HG03103 (cell line): ENCODE measurements at regions not wholly inside any gene's neighbourhood (a gene's known extent, or its start where the extent isn't known, plus 50 kb on each side); places are given as distances from the start of the nearest gene placed in this dataset.
"Not testable (repeated sequence)": the region's sequence is repeated elsewhere in the genome, so short reads cannot be mapped to it uniquely, and the experiment has no call there.

Experiments
- ATAC-seq: cut with Tn5 transposase; IDR thresholded peaks from one replicate; pipeline ENCODE4 v1.9.1; 2021; ENCODE audit warnings: low read depth; ENCODE audit not compliant: unreplicated experiment

DNA sequence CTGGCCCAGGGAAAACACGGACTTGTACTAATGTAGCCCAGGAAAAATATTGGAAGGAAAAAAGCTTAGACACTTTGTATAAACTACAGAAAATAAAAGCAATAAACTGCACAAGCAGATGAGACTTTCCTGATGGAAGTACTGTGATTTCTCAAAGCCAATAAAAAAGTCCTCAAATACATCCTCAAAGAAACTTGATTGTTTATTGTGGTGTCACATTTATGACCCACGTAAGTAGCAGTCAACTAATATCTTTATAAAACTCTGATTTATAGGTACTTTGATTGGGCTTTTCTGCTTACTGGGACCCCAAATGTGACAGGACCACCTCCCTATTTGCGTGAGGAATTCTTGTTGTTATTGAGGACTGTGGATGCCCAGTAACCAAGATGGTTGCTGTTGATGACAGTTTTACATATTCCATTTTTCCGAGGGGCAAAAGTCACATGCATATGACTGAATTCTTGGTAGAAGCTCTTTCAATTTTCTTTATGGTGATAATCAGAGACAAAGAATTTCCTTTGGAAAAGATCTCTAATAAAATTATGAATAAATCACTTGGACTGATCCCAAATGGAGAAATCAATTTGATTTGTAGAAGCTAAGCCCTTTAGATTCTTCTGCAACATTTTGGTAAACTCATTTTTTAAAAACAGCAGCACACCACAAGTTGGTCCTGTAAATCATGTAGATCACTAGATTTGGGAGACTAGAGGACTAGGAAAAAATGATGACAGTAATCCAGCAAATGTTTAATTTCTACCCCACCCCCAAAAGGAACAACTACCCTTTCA is 159.0 kb upstream of the TSC22D2 start:
- no peak for ATAC-seq

DNA sequence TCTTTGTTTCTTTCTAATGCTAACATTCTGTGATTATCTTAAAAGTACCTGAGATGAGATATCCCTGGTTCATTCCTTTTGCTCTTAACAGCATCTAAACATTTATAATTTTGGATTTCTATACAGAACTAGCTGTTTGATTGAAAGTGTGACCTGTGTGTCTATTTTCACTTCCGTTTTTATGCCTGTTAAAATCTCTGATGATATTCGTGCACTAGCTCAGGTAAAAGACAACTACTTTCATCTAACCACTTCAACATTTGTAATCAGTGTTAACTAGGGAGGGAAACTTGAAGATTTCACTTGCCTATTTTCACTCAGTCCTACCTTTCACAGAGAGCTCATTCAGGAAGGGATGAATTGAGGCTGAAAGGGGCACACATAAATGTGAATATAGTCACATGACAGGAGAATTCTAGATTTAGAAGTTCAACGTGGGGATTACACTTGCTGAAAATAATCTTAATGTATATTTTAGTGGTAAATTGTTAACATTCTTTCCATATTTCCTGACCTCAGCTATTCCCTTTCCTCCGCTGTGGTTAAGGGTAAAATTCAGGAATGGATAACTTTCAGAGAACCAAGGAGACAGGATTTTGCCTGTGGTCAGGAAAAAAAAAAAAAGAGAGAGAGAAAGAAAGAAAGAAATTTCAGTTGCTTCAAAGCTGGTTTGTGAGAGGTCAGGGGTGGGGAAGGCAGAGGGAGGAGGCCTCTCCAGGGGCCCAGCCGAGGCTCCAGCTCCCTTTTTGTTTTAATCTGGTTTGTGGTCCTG is 159.8 kb upstream of the TSC22D2 start:
- ATAC-seq = no peak

DNA sequence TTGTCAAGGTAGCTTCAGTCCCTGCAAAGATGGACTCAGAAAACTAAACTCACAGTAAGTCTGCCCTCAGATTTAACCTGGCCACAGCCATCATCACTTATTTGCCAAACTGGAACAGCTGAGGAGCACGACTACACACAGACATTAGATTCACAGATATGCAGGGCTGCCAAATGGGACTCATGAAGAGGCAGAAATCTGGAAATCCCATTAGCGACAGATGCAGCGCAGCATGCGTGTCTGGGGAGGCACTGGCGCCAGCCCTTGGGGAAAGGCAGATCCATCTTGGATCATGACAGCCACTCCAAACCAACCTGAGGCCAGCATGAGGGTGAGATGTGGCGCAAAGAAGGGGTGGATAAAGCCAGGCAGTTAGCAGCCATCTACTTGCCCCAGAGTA is 160.7 kb upstream of the TSC22D2 start:
- no peak for ATAC-seq

DNA sequence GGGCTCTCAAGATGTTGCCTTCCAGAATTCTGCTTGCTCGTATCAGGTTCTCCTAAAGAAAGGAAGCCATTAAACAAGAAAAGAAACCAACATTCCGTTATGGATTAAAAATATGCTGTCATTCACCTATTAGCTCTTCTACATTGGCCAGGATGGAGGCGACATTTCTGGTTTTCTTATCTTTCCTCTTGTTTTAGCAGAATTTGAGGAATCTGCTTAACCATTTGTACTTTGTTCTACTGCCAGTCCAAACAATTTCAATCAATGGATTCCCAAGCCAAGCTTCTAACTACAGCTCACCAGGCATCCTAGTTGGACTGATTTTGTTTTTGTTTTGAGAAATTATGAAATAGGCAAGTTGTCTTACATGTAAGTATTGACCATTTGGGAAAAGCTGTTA is 164.6 kb upstream of the TSC22D2 start:
- ATAC-seq = no peak

DNA sequence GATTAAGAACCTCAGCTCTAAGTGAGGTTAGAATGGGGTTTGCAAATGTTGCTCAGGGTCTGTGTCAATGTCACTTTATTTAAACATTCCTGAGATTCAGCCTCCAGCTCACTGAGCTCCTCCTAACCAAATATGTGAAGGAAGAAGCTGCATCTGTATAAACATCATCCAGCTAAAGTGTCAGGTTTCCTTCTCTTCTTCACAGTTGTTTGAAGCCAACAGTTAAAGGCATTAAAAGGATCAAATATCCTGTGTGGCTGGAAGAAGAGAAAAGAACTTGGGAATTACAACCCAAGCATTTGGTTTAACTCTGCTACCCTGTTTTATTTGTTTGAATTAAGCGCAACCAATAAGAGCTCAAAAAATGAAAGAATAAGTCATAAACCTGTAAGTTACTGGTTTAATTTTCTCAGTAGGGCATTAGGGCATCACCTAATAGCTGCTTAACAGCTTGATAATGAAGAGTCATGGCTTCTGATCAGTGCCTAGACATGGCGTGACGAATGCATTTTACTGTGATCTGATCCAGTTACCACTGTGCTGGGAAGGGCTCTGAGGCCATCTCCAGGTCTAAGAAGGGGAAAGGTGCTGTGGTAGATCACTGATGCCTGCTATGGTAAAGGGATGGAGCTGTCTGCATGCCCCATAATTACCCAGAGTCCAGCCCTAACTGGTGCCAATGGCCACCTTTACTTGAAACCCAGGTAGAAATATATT is 165.7 kb upstream of the TSC22D2 start:
- no peak for ATAC-seq

DNA sequence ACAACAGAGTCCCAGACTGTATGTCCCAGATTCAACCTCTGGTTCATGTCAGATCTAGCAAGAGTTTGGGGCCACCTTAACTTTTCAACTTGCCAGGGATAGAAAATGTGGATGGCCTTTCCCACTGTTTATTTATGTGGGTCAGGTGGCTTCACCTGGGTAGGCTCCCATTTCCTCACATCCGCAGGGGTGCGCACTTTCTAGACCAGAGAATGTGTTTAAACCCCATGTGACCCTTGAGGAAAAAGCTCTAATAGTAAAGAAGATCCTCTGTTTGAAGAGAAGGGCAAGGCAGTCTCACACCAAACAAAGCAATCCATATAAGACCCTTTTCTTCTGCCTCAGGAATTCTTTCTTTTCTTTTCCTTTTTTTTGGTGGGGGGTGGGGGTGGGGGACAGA is 167.2 kb upstream of the TSC22D2 start:
- no peak for ATAC-seq

DNA sequence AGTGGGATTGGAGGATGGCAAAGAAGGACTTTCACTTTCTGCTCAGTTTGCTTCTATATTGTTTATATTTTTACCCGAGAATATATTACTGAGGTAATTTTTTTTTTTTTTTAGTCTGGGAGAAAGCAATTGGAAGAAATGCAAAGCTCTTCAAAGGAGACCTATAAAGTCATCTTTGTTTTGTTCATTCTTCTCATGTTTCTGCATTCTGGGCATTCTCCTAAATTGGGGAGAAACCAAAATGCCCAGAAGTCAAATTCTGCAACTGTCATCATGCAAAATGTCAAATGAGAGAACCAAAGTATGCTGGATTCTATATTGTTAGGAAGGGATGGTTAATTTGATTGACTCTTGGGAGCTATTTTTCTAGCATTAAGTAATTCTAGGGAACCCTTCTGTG is 168.3 kb upstream of the TSC22D2 start:
- no peak for ATAC-seq

DNA sequence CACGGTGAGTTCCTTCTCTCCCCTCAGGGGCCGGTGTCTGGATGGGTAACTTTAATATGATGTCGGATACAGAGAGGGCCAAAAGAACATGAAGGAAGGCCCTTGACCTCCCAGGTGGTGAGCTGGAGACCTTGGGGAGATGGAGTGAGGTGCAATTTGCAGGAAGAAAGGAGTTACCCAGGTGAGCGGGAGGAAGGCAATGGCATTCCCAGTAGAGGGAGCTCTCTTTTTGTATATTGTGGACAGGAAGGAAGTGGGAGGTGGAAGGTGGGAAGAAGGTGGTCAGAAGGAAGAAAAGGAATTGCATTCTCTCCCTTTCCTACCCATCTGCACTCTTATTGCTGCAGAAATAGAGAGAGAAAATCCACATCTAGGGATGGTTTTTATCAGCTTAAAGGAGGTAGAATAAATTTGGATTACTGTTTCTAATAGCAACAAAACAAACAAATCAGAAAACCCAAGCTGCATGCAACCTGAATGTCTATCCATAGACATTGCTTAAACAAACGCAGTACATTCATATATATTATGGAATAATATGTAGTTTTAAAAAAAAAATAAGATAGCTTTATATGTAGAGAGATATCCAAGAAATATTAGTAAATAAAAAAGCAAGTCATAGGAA is 169.0 kb upstream of the TSC22D2 start:
- no peak for ATAC-seq

DNA sequence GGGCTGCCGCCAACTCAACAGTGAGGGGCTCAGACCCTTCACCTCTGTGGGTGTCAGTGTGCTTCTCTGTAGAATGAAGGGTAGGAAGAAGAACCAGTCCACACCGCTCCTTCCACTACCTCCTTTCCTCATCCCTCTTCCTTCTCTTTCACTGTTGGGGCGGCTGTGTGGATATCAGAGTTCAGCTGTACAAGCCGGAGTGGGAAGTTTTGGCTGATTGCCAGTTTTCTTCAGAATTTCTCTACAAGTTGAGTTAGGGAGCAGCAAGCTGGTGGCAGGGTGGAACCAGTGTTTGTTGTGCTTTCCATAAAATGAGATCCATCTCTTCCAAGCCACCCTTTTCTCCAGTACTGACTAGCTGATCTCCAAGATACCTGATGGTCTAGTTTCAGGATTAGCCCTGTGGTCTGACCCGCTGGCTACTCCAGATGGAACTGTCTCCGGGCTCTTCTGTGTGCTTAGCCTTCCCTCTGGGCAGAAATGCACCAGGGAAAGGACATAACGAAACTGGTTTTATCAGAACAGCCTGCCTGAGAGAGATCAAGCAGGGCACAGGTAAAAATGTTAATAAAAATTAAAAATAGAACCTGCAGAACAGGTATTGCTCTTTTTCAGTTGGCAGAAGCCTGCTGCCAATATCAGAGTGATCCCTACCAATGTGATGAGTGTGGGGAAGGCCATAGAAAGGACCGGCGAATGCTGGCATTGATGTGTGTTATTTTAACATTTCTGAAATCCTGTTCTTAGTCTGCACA is 169.9 kb upstream of the TSC22D2 start:
- ATAC-seq = no peak

DNA sequence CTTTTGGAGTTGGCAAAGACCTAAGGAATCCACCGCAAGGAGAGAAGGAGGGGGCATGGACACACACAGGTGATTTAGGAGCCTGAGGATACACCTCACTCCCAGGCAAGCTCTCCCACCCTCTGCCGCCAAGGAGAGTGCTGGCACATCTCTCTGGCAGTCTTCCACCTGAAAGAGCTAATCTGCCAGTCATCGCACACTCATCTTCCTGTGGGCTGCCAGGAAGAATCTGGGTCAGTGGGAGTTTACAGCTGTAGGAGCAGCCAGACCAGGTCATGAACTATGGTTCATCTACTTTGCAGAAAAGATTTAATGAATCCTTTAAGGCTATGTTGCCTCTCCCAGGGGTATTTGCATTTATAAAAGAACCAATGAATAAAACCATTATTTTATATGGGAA is 170.6 kb upstream of the TSC22D2 start:
- no peak for ATAC-seq

DNA sequence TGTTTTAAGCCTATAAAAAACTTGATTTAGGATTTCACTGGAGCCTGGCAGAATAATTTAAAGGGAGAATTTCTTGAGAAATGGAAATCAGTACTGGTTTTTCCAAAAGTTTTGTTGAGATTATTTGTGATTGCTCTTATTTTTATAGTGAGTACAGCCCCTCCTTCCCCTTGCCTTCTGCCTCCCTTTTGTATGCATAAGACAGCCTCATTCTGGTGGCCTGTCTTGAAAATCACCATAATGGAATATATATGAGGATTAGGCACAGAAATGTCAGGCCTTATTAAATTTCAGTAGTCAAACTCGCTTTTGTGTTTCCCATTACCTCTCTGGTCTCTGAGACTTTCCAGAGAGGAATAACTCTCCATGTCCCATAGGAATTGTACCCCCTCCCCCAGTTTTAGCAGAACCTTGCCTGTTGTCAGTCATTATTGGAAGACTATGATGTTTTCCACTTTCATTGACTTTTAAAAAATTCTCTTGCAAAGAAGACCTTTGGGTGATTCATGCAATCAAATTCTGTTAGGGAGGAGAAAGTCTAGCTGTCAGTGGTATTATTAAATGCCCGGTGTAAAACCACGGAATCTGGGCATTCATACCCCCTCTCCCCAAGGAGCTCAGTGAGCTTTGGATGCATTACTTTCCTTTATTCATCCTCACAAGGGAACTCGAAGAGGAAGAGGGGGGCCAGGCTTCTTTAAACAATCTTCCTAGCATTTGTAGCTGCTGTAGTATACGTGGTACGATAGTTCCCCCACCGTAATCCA is 171.6 kb upstream of the TSC22D2 start:
- no peak for ATAC-seq

DNA sequence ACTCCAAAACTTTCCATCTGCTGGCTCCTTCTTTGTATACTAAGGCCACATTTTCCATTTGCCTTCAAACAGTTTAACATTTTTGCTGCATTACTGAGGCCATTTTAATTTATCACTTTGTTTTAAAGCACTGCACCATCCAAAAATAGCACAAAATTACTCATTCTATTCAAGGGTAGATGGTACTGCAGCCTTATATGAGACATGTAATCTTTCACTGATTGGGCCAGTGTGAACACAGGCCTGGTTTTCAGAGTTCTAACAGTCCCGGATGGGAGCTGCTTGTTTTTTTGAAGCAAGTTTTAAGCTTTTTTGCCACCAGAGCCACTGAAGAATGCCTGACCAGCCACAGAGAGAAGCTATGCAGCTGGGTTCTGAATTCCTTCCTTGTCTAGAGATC is 172.3 kb upstream of the TSC22D2 start:
- no peak for ATAC-seq

DNA sequence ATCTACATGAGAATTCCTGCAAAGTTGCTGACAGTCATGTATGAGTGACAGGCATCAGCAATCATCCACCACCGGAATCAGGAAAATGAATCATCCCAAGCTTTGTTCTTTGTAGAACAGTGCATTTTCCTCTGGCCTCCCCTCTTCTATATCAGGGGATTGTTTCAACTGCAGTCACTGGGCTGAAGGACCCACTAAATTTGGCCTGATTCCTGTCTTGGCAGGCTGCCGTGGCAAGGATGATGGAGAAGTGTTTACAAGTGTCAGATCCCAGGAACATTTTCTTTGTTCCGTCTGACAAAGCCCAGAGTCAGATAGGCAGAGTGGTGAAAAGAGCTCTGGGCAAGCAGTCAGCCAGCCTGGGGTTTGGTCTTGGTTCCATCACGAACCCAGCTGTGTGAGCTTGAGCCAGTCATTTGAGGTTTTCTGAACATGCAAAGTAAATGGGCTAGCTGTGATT is 175.1 kb upstream of the TSC22D2 start:
- no peak for ATAC-seq

DNA sequence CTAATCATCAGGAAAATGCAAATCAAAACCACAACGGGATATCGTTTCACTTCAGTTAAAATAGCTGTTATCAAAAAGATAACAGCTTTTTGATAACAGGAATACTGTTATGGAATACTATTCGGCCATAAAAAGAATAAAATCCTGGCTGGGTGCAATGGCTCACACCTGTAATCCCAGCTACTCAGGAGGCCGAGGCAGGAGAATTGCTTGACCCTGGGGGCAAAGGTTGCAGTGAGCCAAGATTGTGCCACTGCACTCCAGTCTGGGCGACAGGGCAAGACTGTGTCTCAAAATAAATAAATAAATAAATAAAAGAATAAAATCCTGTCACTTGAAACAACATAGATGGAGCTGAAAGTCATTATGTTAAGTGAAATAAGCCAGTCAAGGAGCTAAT is 178.1 kb upstream of the TSC22D2 start:
- no peak for ATAC-seq

DNA sequence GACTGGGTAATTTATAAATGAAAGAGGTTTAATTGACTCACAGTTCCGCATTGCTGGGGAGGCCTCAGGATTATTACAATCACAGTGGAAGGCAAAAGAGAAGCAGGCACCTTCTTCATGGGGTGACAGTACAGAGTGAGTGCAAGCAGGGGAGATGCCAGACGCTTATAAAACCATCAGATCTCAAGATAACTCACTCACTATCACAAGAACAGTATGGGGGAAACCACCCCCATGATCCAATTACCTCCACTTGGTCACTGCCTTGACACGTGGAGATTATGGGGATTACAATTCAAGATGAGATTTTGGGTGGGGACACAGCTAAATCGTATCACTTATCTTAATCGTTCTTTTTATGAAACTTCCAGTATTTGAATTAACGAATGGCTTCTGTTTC is 179.5 kb upstream of the TSC22D2 start:
- not testable (repeated sequence) for ATAC-seq

DNA sequence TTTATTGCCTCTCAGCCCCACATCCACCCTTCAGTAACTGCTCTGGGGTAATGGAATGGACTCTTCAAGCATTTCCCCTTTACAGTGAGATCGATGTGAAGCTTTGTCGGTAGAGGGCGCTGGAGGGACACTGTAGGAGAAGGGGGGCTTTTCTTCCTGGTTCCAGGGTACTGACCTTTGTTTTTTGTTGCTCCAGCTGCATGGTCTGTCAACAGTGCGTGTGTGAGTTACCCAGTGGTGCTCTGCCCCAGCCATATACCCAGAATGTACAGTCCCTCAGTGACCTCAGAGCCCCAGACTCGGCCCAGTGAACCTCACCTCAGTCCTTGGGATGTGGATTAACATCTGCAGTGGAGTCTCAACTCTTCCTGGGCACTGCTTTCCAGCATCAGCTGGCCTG is 180.3 kb upstream of the TSC22D2 start:
- ATAC-seq = no peak

DNA sequence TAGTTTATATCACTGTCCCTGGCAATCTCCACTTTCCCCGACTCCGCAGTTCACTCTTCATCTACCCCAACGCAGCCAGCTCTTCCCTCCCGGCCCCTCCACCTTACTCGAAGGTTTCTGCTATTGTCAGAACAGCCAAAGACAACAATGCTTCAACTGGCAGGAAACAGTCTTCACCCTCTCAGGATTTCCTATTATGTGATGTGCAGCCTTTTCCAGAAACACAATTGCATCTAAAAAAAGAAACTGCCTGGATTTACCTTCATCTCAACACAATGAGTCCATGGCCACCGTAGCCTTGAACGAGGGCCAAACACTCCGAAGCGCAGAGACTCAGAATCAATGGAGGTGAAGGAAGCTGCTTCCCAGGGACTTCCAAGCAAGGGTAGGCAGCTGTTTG is 182.1 kb upstream of the TSC22D2 start:
- no peak for ATAC-seq

DNA sequence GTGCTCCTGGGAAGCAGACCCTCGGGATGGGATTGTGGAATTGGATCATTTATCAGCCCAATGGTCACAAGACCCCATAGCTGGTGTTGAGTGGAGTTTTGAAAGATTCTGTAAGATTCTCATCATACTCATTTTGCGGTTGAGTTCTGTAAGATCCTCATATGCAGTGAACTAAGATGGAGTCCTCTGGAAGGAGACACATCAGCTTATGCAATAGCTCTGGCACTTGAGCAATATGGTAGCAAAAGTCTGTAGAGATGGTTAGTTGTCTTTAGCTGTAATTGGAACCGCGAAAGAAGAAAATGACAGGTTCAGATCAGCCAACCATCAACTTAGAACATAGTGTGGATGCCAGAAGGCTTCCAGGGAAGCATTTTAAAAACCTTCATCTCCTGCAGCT is 184.5 kb upstream of the TSC22D2 start:
- no peak for ATAC-seq

DNA sequence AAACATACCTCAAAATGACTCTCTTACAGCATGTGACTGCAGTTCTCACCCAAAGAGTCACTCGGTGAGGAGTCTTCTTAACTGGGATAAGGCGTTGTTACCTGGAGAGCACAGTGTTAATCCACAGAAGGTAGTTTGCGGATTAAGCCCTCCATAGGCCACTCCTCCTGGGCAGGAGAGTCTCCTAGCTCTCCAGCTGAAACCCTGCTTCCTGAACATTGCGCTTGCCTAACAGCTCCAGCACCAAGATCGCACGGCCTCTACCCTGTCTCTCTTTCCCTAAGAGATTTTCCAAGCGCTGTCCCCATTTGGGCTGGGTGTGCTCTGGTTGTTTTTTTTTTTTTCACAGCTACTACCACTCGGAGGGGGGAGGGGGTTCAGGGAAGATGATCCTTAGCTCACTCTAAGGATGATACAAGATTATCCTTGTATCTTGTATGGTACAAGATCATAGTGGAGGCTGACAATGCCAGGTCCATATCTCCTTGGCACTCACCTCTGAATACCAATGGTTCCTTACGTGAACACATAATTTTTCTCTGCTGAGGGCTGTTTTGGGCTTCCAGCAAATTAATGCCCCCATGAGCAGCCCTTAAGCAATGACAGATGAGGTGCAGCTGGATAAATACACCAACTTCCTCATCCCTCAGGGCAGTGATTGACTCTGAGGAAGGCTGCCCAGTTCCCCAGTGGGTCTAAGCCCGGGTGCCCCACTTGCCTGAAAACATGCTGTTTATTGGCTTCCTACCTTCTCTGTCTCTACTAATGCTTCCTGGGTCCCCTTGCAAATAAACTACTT is 185.2 kb upstream of the TSC22D2 start:
- no peak for ATAC-seq
